Adrenal gland (tissue), 9 donors: ENCODE measurements at regions not wholly inside any gene's neighbourhood (a gene's known extent, or its start where the extent isn't known, plus 50 kb on each side); places are given as distances from the start of the nearest gene placed in this dataset.
"Not testable (repeated sequence)": the region's sequence is repeated elsewhere in the genome, so short reads cannot be mapped to it uniquely, and the experiment has no call there.

ENCODE experiments used
- DNase-seq, 7 donors: peaks; one replicate each; pipeline ENCODE4 v3.0.0-alpha.2; 2019 to 2020
- H3K27ac ChIP-seq, 5 donors: fragments of 200-600 bp; sonication (generic) in 4 of 5; 1 replicate in 3 of 5; 2 replicates in 2 of 5; pipeline versions ENCODE4 v1.5.1 to v1.8.0; 2016 to 2020; ENCODE audit warnings: mild to moderate bottlenecking in 1 of 5
- H3K27me3 ChIP-seq: fragments of 200-600 bp; 2 replicates; pipeline ENCODE4 v1.8.0; 2021
- H3K36me3 ChIP-seq, 2 donors: fragments of 200-600 bp; replicated peaks in 1 of 2; 1 replicate in 1 of 2; 2 replicates in 1 of 2; pipeline versions ENCODE4 v1.5.1 to v1.8.0; 2018 to 2022
- H3K4me1 ChIP-seq, 2 donors: fragments of 200-600 bp; replicated peaks in 1 of 2; 1 replicate in 1 of 2; 2 replicates in 1 of 2; pipeline versions ENCODE4 v1.5.1 to v1.8.0; 2018 to 2021
- H3K4me3 ChIP-seq, 4 donors: fragments of 200-600 bp; sonication (generic) in 3 of 4; one replicate each; pipeline ENCODE4 v1.5.1; 2016 to 2018
- H3K9me3 ChIP-seq, 3 donors: fragments of 200-600 bp; sonication (generic) in 1 of 3; replicated peaks in 1 of 3; 1 replicate in 2 of 3; 2 replicates in 1 of 3; pipeline versions ENCODE4 v1.5.1 to v1.8.0; 2016 to 2021
- CTCF ChIP-seq, 6 experiments: fragments of 450-650 bp in 4 of 6; fragments of 200-600 bp in 2 of 6; sonication (generic) in 1 of 6; IDR thresholded peaks; 1 replicate in 5 of 6; 2 replicates in 1 of 6; pipeline versions ENCODE4 v1.5.1 to v1.8.0; 2016 to 2021; ENCODE audit warnings: antibody characterized with exemption in 6 of 6, mild to moderate bottlenecking in 2 of 6, moderate library complexity in 1 of 6
- POLR2A ChIP-seq, 2 donors: fragments of 450-650 bp; IDR thresholded peaks; one replicate each; pipeline ENCODE4 v1.6.1; 2017; ENCODE audit warnings: antibody characterized with exemption in 2 of 2, mild to moderate bottlenecking in 2 of 2, moderate library complexity in 1 of 2
- WGBS, 4 donors: extraction: QIAGEN DNeasy Blood & Tissue Kit in 2 of 4; methylation state at CpG; one replicate each; pipeline versions ENCODE4 v1.1.5 to v1.1.7; 2013 to 2017; 5-methylcytosine and 5-hydroxymethylcytosine counted together
- intact Hi-C, 2 donors: fragments of 100-400 bp; cut with DNase I; formaldehyde crosslinking; loops; one replicate each; pipeline versions ENCODE4 v1.14.1 to v1.15.0; 2022 to 2023
- donor health status: healthy with polysubstance abuse.
- donor health status: Bipolar disorder and iron deficiency.
- donor health status: DM: yes; HTN: yes; CAD: no.
- donor health status: DM: no; HTN: no; CAD: no.
- donor health status: DM: no; HTN: no; CAD: no.

- no peak for DNase-seq
- Histone ChIP-seq H3K4me3 (no peak overlapping the region), H3K4me1 (no peaks in the 10 kb centered on the region), H3K27ac (no peak overlapping the region), H3K36me3 (no peaks in the 10 kb centered on the region), H3K27me3 (no peaks in the 10 kb centered on the region), H3K9me3 (no peaks in the 10 kb centered on the region)
- 39 to 48% (median 44%) methylated on average over 1 of the region's 1 CpG for WGBS, 4 donors
- intact Hi-C loops: no loop called here
- TF ChIP-seq POLR2A (IDR thresholded peaks at IDR 0.05) (no peak), CTCF (IDR thresholded peaks at IDR 0.05) (no peak)
Observed at GRCh38 chr10:64573623-64574325, 1052.6 kb downstream of the REEP3 start.

- intact Hi-C loops: no loop called here
- no peaks in the 10 kb centered on the region for H3K36me3 ChIP-seq
- no peak for TF ChIP-seq POLR2A (IDR thresholded peaks at IDR 0.05)
- no peak for TF ChIP-seq CTCF (IDR thresholded peaks at IDR 0.05)
- no peaks in the 10 kb centered on the region for H3K27me3 ChIP-seq
- H3K4me3 ChIP-seq: no peak overlapping the region
- DNase-seq: peak in 1 of 7 donors; percentile 54
- no peaks in the 10 kb centered on the region for H3K9me3 ChIP-seq
- WGBS, 4 donors: 54 to 56% (median 55%) methylated on average over 2 of the region's 2 CpGs
- H3K27ac ChIP-seq: no peak overlapping the region
- no peaks in the 10 kb centered on the region for H3K4me1 ChIP-seq
Observed at GRCh38 chr10:64574371-64574770, 1053.2 kb downstream of the REEP3 start.

- TF ChIP-seq CTCF (IDR thresholded peaks at IDR 0.05) (no peak), POLR2A (IDR thresholded peaks at IDR 0.05) (no peak)
- H3K9me3 ChIP-seq: no peaks in the 10 kb centered on the region
- H3K4me3 ChIP-seq: no peak overlapping the region
- H3K4me1 ChIP-seq: no peaks in the 10 kb centered on the region
- intact Hi-C loops: no loop called here
- H3K27ac ChIP-seq: no peak overlapping the region
- no peak for DNase-seq
- no peaks in the 10 kb centered on the region for H3K27me3 ChIP-seq
- 88 to 94% (median 89%) methylated on average over 6 to 10 of the region's 10 CpGs for WGBS, 4 donors
- H3K36me3 ChIP-seq: no peaks in the 10 kb centered on the region
Observed at GRCh38 chr10:64576497-64576896, 1055.3 kb downstream of the REEP3 start.

GRCh38 chr10:64578757-64579156 is 1057.6 kb downstream of the REEP3 start:
- H3K4me3 ChIP-seq, DNase-seq, H3K9me3 ChIP-seq, H3K36me3 ChIP-seq, H3K4me1 ChIP-seq, H3K27me3 ChIP-seq, intact Hi-C loops, H3K27ac ChIP-seq: not testable (repeated sequence)
- WGBS, 4 donors: 82 to 90% (median 86%) methylated on average over 6 of the region's 6 CpGs

- Histone ChIP-seq H3K4me1 (no peaks in the 10 kb centered on the region), H3K4me3 (no peak overlapping the region), H3K27ac (no peak overlapping the region), H3K27me3 (no peaks in the 10 kb centered on the region), H3K9me3 (no peaks in the 10 kb centered on the region), H3K36me3 (no peaks in the 10 kb centered on the region)
- TF ChIP-seq POLR2A (IDR thresholded peaks at IDR 0.05) (no peak), CTCF (IDR thresholded peaks at IDR 0.05) (no peak)
- intact Hi-C loops: no loop called here
- DNase-seq: no peak
- 39 to 67% (median 44%) methylated on average over 2 of the region's 2 CpGs for WGBS, 4 donors
Observed at GRCh38 chr10:64586934-64587503, 1065.8 kb downstream of the REEP3 start.
